ENCODE measurements at regions not wholly inside any gene's neighbourhood (a gene's known extent, or its start where the extent isn't known, plus 50 kb on each side); places are given as distances from the start of the nearest gene placed in this dataset.

DNA sequence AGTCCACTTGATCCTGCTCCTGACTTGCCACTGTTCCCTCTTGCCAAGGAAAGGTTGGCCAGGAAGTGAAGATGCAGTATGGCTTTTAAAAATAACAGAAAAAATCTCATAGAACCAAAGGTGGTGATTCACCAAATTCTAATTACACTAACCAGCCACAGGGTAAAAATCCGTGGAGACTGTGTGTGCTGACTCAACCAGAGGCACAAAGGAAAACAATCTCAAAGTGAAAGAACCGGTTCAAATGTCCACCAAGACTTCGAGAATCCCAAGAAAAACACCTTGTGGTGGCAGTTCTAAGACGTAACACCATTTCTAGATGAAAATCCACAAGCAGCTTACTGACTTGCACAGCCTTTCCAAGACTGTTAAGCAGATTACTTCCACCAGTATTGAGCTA is 279.1 kb downstream of the TLE1 start:
- no peak overlapping the region for H3K4me2 ChIP-seq (ENCODE audit: insufficient read depth, low read length)
- H3K27ac ChIP-seq (ENCODE audit: extremely low read depth, low read depth, low read length): no peak overlapping the region
- ATAC-seq (no peak), FAIRE-seq (no peak), DNase-seq (ENCODE audit: extremely low read depth in 1 of 4, low spot score in 3 of 4) (no peak)
- H3K4me1 ChIP-seq (replicated peaks in 1 of 2; ENCODE audit: control insufficient read depth in 2 of 2, insufficient read depth in 2 of 2, low read length in 2 of 2): no peaks in the 10 kb centered on the region
- H3K27me3 ChIP-seq (ENCODE audit: control insufficient read depth in 2 of 2, insufficient read depth in 2 of 2, low read length in 2 of 2): no peaks in the 10 kb centered on the region
- no peak overlapping the region for H2AFZ ChIP-seq (ENCODE audit: low read depth, low read length)
- in situ Hi-C loops (cut with MboI): no loop called here
- WGBS (ENCODE audit: insufficient coverage, low coverage, missing lambda C conversion rate): 0% methylated on average over 4 of the region's 4 CpGs
- no peaks in the 10 kb centered on the region for H3K9me3 ChIP-seq (replicated peaks; ENCODE audit: control insufficient read depth, insufficient read depth, low read depth, low read length)
- ChIA-PET POLR2A (no interaction called here), CTCF (ENCODE audit: low intra/inter-chr PET ratio) (no interaction called here)
- no peaks in the 10 kb centered on the region for H3K9me1 ChIP-seq (ENCODE audit: control insufficient read depth, insufficient read depth, low read length)
- BruUV-seq (replicated peaks): no TSS peak
- H4K20me1 ChIP-seq (replicated peaks; ENCODE audit: control insufficient read depth, insufficient read depth, low read length): no peaks in the 10 kb centered on the region
- no peaks in the 10 kb centered on the region for H3K36me3 ChIP-seq (ENCODE audit: control insufficient read depth, insufficient read depth, low read length)
- intact Hi-C loops (cut with micrococcal nuclease): no loop called here
- no peaks in the 10 kb centered on the region for H3K79me2 ChIP-seq (ENCODE audit: control insufficient read depth, insufficient read depth, low read length)
- no peak overlapping the region for H3K4me3 ChIP-seq
- no peak for TF ChIP-seq MAFF (IDR thresholded peaks at IDR 0.05; ENCODE audit: low read length)
- TF ChIP-seq ZNF175 (CRISPR knock-in tag; IDR thresholded peaks at IDR 0.05; ENCODE audit: low read depth): no peak
- no peak for TF ChIP-seq NUFIP1 (IDR thresholded peaks at IDR 0.05; ENCODE audit: partially characterized antibody)
- TF ChIP-seq TARDBP (IDR thresholded peaks at IDR 0.05): no peak
- H3K9ac ChIP-seq (ENCODE audit: insufficient read depth in 1 of 2, low read depth in 2 of 2, low read length in 2 of 2): no peak overlapping the region

DNA sequence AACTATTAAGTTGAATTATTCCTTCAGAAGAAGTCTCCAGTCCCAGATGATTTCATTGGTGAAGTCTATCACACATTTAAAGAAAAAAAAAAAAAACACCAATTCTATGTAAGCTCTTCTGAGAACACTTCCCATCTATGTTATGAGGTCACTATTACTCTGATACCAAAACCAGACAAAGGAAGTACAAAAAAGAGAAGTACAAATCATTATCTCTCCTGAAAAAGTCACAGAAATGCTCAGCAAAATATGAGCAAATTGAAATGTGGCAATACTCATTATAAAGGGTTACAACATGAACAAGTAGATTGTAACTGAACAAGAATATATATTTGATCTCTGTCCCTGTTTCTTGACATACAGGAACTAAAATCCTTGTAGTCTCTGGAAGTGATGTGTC is 280.4 kb downstream of the TLE1 start:
- H3K9me3 ChIP-seq (replicated peaks; ENCODE audit: control insufficient read depth, insufficient read depth, low read depth, low read length): no peaks in the 10 kb centered on the region
- no peak for DNase-seq (ENCODE audit: extremely low read depth in 1 of 4, low spot score in 3 of 4)
- TF ChIP-seq PURB (CRISPR knock-in tag; IDR thresholded peaks at IDR 0.05; ENCODE audit: low read depth) (no peak), ZKSCAN3 (CRISPR knock-in tag; IDR thresholded peaks at IDR 0.05) (no peak)
- TF ChIP-seq, protein P1, sequence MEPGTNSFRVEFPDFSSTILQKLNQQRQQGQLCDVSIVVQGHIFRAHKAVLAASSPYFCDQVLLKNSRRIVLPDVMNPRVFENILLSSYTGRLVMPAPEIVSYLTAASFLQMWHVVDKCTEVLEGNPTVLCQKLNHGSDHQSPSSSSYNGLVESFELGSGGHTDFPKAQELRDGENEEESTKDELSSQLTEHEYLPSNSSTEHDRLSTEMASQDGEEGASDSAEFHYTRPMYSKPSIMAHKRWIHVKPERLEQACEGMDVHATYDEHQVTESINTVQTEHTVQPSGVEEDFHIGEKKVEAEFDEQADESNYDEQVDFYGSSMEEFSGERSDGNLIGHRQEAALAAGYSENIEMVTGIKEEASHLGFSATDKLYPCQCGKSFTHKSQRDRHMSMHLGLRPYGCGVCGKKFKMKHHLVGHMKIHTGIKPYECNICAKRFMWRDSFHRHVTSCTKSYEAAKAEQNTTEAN (CRISPR knock-in tag; IDR thresholded peaks at IDR 0.05): no peak
- TF ChIP-seq, protein P2, sequence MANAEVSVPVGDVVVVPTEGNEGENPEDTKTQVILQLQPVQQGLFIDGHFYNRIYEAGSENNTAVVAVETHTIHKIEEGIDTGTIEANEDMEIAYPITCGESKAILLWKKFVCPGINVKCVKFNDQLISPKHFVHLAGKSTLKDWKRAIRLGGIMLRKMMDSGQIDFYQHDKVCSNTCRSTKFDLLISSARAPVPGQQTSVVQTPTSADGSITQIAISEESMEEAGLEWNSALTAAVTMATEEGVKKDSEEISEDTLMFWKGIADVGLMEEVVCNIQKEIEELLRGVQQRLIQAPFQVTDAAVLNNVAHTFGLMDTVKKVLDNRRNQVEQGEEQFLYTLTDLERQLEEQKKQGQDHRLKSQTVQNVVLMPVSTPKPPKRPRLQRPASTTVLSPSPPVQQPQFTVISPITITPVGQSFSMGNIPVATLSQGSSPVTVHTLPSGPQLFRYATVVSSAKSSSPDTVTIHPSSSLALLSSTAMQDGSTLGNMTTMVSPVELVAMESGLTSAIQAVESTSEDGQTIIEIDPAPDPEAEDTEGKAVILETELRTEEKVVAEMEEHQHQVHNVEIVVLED (CRISPR knock-in tag; IDR thresholded peaks at IDR 0.05): no peak
- TF ChIP-seq, protein P3, sequence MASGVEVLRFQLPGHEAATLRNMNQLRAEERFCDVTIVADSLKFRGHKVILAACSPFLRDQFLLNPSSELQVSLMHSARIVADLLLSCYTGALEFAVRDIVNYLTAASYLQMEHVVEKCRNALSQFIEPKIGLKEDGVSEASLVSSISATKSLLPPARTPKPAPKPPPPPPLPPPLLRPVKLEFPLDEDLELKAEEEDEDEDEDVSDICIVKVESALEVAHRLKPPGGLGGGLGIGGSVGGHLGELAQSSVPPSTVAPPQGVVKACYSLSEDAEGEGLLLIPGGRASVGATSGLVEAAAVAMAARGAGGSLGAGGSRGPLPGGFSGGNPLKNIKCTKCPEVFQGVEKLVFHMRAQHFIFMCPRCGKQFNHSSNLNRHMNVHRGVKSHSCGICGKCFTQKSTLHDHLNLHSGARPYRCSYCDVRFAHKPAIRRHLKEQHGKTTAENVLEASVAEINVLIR (CRISPR knock-in tag; IDR thresholded peaks at IDR 0.05): no peak
- H3K27me3 ChIP-seq (ENCODE audit: control insufficient read depth in 2 of 2, insufficient read depth in 2 of 2, low read length in 2 of 2): no peaks in the 10 kb centered on the region
- intact Hi-C loops (cut with micrococcal nuclease) (no loop called here), in situ Hi-C loops (cut with MboI) (no loop called here)
- H3K36me3 ChIP-seq (ENCODE audit: control insufficient read depth, insufficient read depth, low read length): no peaks in the 10 kb centered on the region
- H3K4me2 ChIP-seq (ENCODE audit: insufficient read depth, low read length): no peak overlapping the region
- ATAC-seq: no peak
- H4K20me1 ChIP-seq (replicated peaks; ENCODE audit: control insufficient read depth, insufficient read depth, low read length): no peaks in the 10 kb centered on the region
- H3K4me1 ChIP-seq (replicated peaks in 1 of 2; ENCODE audit: control insufficient read depth in 2 of 2, insufficient read depth in 2 of 2, low read length in 2 of 2): no peaks in the 10 kb centered on the region
- no peak overlapping the region for H3K9ac ChIP-seq (ENCODE audit: insufficient read depth in 1 of 2, low read depth in 2 of 2, low read length in 2 of 2)
- CTCF ChIA-PET (ENCODE audit: low intra/inter-chr PET ratio): no interaction called here
- BruUV-seq (replicated peaks): no TSS peak
- H3K79me2 ChIP-seq (ENCODE audit: control insufficient read depth, insufficient read depth, low read length): no peaks in the 10 kb centered on the region
- no peak for FAIRE-seq
- H3K4me3 ChIP-seq: no peak overlapping the region
- H3K9me1 ChIP-seq (ENCODE audit: control insufficient read depth, insufficient read depth, low read length): no peaks in the 10 kb centered on the region
- POLR2A ChIA-PET: no interaction called here
- H2AFZ ChIP-seq (ENCODE audit: low read depth, low read length): no peak overlapping the region
- no peak overlapping the region for H3K27ac ChIP-seq (ENCODE audit: extremely low read depth, low read depth, low read length)
